ENCODE measurements at regions not wholly inside any gene's neighbourhood (a gene's known extent, or its start where the extent isn't known, plus 50 kb on each side); places are given as distances from the start of the nearest gene placed in this dataset.

DNA sequence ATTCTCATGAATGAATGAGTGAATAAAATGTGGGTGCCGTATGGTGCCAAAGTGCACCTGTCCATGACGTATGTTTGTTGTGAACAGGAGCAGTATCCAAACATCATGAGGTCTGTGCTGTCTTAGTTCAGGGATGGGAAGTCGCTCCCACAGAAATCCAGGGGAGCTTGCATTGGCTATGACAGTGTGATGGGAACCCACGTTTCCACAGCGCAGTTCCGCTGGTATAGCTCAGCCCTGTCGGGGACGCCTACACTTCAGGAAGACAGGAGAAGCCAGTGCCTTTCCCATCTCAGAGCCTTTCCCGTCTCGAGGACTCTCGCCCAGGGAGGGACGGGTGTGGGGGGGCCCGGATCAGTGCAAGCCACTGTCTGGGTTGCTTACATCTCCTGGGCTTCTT, 69.8 kb downstream of the DACT2 start:
- TF ChIP-seq, protein P1, sequence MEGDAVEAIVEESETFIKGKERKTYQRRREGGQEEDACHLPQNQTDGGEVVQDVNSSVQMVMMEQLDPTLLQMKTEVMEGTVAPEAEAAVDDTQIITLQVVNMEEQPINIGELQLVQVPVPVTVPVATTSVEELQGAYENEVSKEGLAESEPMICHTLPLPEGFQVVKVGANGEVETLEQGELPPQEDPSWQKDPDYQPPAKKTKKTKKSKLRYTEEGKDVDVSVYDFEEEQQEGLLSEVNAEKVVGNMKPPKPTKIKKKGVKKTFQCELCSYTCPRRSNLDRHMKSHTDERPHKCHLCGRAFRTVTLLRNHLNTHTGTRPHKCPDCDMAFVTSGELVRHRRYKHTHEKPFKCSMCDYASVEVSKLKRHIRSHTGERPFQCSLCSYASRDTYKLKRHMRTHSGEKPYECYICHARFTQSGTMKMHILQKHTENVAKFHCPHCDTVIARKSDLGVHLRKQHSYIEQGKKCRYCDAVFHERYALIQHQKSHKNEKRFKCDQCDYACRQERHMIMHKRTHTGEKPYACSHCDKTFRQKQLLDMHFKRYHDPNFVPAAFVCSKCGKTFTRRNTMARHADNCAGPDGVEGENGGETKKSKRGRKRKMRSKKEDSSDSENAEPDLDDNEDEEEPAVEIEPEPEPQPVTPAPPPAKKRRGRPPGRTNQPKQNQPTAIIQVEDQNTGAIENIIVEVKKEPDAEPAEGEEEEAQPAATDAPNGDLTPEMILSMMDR (IDR thresholded peaks at IDR 0.05 in 4 of 5, conservative IDR thresholded peaks at IDR 0.05 in 1 of 5) = no peak
- TF ChIP-seq POLR2A (IDR thresholded peaks at IDR 0.05) = no peak

Measured in gastrocnemius medialis (tissue), 4 donors.